Activated CD4-positive, alpha-beta T cell treated with anti-CD3 and anti-CD28 coated beads, Interleukin-2, amount 50 U/mL, for 24 hours (primary cell): ENCODE measurements at regions not wholly inside any gene's neighbourhood (a gene's known extent, or its start where the extent isn't known, plus 50 kb on each side); places are given as distances from the start of the nearest gene placed in this dataset.
"Not testable (repeated sequence)": the region's sequence is repeated elsewhere in the genome, so short reads cannot be mapped to it uniquely, and the experiment has no call there.

ENCODE experiments used
- DNase-seq, 2 donors: peaks; one replicate each; pipeline ENCODE4 v3.0.0-alpha.2; 2020; ENCODE audit warnings: low read depth in 1 of 2, low spot score in 1 of 2

DNA sequence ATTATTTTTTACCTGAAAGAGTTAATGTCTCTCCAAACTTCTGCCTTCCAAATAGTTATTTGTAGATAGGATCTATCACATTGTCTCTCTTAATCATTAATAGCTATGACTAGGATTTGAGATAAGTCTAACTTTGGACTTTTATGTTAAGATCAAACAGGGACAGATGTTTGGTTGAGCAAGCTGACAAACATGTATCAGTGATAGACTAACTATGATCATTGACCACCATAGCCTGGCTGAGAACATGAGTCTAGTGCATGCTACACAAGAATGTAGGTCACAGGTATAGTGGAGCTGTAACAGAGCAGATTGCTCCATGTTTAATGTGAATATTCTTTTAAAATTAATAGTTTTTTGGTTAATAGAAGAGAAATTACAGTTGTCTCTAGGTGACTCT, 52.0 kb downstream of the SYT15B start:
- not testable (repeated sequence) for DNase-seq

DNA sequence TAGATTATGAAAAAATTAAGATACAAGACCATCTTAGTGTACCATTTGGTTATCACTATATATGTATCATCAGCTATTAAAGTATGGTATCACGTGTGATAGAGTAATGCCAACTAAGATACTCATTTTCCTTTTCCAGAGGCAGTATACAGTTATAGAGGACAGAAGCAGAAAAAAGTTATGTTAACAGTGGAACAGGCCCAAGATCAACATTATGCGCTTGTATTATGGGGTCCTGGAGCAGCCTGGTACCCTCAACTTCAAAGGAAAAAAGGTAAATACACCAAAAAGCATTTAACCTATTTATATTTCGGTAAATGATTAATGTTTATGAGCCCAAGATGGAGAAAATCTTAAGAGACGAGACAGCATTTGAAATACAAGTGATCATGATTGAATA, 52.9 kb downstream of the SYT15B start:
- DNase-seq: not testable (repeated sequence)

DNA sequence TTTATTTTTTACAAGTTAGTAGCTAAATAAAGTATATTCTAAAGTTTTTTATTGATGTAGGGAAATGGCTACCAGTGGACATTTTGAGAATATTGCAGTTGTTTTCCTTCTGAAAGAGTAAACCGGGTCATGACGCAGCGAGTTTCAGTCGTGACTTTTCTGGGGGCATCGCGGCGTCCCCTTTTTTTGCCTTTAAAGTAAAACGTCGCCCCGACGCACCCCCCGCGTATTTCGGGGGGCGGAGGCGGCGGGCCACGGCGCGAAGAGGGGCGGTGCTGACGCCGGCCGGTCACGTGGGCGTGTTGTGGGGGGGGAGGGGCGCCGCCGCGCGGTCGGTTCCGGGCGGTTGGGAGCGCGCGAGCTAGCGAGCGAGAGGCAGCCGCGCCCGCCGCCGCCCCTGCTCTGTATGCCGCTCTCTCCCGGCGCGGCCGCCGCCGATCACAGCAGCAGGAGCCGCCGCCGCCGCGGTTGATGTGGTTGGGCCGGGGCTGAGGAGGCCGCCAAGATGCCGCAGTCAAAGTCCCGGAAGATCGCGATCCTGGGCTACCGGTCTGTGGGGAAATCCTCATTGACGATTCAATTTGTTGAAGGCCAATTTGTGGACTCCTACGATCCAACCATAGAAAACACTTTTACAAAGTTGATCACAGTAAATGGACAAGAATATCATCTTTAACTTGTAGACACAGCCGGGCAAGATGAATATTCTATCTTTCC, 57.5 kb downstream of the SYT15B start:
- DNase-seq: peak; percentile 32 to 47

DNA sequence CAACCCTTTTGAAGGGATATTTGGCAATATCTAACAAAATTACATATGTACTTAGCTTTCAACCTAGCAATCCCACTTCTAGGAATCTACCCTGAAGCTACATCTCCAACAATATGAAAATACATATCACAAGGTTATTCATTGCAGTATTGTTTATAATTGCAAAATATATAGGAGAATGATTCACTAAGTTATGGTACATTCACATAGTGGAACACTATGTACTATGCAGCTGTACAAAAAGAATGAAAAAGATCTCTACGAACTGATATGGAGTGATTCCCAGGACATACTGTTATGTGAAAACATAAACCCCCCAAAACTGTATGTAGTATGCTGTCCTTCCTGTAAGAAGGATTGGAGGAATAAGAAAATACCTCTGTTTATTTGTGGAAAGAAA, 62.1 kb downstream of the SYT15B start:
- not testable (repeated sequence) for DNase-seq

DNA sequence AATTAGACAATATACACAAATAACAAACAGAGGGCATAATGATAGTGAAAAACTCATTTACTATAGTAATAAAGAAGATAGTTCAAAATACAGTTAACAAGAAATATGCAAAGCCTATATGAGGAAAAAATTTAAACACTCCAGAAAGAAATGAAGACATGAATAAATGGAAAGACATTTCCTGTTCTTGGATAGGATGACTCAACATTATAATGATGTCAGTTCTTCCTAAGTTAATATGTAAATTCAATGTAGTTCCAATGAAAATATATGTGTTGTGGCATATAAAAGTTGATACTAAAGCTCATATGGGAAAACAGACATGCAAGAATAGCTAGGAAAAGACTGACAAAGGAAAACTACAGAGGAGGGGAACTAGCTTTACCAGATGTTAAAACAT, 63.5 kb downstream of the SYT15B start:
- not testable (repeated sequence) for DNase-seq

DNA sequence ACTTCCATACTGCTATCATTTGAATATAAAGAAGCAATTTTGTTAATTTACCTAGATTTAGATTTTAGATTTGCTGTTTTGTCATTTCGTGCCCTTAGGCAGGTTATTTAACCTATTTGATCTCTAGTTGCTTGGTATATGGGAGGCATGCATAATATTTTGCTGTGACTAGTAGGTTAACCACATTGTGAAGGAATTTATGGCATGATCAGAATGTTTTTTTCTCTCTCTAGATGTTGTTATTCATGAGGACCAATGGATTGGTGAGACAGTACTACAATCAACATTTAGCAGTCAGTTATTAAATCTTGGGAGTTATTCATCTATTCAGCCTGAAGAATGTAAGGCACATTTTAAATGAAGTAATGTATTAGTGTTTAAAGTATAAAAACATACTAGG, 67.2 kb downstream of the SYT15B start:
- DNase-seq: not testable (repeated sequence)

DNA sequence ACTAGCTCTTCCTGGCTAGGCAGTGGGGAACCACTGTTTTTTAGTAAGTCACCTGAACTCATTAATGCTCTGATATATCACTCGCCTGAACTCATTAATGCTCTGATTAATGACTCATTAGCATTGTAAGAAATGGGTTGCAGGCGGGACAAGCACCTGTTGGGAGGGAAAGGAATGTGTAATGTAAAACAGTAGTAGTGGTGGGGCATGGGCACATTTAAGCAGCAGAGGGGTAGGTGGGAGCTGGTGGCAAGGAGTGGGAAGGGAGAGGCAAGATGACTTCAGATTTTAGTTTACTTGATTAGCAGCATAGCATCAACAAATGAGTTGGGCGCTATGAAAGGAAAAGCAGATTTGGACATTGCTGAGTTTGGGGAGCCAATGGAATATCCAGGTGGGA, 68.2 kb downstream of the SYT15B start:
- not testable (repeated sequence) for DNase-seq

DNA sequence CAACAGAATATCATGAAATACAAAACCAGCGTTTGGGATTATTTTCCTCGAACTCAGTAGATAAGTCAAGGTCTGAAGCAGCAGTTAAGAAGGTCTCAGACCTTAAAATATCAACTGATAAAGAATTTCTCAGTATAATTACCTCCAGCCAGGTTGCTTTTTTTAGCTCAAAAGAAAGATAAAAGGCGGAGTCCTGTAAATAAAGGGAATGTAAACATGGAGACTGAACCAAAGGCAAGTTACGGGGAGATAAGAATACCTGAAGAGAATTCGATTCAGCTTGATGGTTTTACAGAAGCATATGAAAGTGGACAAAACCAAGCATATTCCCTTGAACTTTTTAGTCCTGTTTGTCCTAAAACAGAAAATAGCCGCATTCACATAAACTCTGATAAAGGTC, 73.1 kb downstream of the SYT15B start:
- not testable (repeated sequence) for DNase-seq

DNA sequence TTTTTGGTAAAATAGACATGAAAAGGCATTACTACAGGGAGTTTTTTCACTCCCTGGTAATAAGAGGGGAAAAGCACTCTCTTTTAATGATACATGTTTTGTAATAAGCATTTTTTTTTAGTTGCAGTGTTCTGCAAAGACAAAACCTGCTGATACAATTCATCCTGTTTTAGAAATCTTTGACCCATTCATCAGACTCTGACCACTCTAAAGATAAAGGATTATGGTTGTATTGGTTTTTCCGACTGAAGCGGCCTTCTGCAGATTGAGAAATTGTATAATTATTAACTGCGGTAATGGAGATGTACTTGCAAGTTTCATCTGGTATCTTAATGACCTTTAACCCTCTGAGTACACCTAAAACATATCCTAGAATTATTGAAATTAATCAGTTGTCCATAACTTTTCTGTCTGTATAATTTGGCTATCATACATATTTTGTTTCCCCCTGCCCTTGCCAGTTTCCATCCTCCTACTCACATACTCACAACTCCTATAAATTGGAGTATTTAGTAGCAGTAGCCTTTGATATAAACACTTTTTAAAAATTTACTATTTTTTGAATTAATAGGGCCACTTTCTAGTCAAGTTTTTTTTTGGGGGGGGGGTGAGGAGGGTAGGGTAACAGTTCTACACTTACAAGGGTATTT, 79.4 kb downstream of the SYT15B start:
- not testable (repeated sequence) for DNase-seq

DNA sequence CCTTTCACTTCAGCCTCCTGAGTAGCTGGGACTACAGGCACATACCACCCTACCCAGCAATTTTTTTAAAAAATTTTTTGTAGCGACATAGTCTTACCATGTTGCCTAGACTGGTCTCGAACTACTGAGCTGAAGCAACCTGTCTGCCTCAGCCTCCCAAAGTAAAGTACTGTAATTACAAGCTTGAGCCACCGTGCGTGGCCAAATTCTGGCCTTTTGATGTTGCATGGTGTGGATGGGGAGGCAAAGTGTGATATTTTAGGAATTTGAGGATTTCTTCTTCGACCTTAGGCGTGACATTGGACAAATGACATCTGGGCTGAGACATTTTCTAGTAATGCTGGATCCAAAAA, 81.8 kb downstream of the SYT15B start:
- not testable (repeated sequence) for DNase-seq

DNA sequence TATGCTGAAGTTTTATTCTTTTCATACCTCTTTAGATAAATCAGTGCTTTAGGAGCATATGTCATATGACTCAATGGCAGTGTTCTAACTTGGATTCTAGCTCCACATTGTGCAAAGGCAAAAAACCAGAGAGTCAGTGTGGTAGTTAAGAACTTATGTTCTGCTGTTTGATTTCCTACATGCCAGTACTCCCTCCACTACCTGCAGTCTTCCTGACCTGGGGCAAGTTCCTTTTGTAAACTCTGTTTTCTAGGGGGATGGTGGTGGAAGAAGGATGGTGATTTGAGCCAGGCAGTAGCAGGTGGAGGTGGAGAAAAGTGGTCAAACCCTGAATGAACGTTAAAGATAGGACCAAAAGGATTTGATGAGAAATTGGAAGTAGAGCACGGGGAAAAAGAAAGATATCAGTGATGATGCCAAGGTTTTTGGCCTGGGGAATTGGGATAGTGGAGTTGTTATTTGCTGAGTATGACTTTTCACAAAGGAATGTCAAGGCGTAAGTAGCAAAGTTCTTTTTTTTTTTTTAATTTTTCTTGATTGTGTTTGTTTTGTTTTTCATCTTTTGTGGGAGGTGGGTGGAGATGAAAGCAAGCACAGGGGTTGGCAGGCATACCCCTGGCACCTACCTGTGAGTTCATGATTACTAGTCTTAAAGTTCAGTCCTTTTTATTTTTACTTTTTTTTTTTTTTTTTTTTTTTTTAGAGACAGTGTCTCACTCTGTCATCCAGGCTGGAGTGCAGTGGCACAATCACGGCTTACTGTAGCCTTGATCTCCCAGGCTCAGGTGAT, 82.3 kb downstream of the SYT15B start:
- DNase-seq: not testable (repeated sequence)

DNA sequence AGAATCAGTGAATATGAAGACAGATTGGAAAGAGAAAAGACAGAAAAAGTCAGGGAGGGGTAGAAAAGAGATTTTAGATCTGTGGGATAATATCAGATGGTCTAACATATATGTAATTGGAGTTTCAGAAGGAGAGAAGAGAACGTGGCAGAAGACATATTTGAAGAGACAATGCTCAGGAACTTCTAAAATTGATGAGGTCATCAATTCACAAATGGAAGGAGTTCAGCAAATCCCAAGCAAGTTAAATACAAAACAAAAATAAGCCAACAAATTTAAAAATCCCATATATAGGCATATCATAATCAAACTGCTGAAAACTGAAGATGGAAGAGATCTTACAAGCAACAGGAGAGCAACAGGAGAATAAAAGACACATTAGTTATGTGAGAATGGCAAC, 87.3 kb downstream of the SYT15B start:
- not testable (repeated sequence) for DNase-seq

DNA sequence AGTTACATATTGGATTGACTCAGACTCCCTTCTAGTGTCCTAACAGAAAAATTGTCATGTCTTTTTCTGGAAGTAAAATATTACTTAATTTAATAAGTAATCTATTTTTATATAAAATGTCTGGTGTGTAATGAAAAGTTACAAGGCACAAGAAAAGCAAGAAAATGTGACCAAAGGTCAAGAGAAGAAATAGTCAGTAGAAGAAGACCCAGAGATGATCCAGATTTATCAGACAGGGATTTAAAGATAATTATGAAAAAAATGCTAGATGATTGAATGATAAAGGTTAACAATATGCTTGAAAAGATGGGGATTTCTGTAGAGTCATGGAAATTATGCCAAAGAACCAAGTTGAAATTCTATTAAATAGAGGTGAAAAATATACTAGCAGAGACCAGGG, 87.8 kb downstream of the SYT15B start:
- not testable (repeated sequence) for DNase-seq

DNA sequence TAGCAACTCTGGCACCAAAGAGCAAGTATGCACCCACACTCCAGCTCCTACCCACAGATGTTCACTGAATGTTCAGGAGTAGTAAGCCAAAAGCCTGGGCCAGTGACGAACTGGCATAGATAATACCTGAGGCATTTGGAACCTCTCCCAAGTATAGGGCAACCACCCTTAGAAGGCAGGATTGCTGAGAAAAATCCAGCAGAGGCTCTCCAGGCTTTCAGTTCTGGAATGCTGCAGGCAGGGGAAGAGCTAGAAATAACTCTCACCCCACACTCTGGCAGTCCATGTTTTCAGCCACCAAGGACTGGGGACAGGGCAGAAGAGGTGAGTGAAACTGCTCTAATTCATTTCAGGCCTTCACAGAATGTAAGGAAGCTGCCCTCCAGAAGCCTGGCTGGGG, 90.3 kb downstream of the SYT15B start:
- DNase-seq: not testable (repeated sequence)

DNA sequence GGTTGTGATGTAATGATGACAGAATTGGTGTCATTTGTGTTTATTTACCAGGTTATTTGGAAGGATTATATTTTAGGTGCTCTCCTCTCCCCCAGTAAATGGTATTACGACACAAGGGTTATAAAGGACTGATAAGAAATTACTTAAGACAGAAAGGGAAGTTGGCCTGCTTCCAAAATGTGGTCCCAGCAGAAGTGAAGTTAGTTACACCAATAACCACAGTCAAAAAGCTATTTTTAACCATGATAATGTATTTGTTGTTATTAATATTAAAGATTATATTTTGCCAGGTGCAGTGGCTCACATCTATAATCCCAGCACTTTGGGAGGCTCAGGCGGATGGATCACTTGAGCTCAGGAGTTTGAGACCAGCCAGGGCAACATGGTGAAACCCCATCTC, 92.5 kb downstream of the SYT15B start:
- DNase-seq: not testable (repeated sequence)

DNA sequence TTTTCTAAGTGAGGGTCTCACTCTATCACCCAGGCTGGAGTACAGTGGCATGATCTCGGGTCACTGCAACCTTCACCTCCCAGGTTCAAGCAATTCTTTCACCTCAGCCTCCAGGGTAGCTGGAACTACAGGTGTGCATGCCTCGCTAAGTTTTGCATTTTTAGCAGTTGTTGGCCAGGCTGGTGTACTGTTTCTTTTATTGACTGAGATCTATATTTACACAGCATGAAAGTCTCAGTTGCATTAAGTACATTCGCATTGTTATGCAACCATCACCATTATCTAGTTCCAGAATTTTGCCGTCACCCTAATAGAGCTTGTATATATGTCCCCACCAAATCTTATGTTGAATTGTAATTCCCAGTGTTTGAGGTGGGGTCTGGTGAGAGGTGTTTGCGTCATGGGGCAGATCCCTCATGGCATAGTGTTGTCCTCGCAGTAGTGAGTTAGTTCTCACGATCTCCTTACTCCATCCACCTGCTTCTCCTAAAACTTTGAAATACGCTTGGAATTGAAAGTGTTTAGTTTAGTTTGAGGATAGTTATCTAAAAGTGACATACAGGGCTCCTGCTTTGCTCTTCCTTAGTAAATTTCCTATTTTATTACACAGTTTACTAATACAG, 101.3 kb downstream of the SYT15B start:
- DNase-seq: not testable (repeated sequence)

DNA sequence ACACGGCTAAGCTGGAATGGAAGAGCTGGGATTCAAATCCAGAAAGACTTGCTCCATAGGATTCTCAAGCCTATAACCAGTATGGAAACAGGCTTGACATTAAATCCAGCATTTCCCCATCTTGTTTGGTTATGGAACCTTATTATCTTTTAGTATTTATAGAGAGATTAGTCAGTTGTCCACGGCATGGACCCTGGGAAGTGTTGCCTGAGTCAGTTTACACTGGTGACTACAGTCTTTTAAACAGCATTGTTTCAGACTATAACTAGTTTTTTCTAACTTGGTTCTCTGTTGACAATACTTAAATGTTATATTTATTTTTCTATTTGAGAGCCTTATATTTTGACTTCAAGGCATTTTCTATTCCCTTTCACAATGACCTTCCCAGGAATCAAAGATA, 106.7 kb downstream of the SYT15B start:
- DNase-seq: not testable (repeated sequence)

DNA sequence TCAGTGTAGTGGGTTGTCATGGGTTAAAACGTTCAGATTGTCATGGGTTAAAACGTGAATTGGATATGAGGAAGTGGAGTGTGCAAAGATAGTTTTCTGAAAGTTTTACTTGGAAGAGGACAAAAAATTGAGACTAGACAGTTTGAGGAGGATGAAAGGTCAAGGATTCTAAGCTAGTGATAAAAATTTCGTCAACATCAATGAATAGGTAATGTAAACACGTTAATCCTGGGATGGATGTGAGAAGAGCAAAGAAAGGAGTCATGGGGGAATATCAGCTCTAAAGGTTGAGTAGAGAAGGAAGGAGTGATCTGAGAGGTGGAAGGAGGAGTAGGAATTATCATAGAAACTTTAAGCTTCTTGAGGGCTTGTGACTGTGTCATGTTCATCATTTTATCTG, 109.2 kb downstream of the SYT15B start:
- not testable (repeated sequence) for DNase-seq

DNA sequence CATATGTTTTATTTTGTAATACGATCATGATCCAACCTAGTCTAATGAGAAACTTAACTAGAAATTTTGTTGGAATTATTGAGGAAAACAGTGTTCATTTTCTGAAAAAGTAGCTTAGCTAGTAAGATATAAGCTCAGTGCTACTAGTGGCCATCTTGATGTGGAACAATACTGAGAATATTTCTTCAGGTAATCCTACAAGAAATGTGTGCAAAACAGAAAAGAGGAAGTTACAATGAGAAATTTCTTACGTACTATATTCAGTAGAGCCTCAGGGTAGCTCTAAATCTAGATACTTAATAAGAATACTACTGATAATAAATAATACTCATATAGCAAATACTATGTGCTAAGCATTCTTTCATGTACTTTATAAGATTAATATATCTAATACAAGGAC, 114.8 kb downstream of the SYT15B start:
- not testable (repeated sequence) for DNase-seq

DNA sequence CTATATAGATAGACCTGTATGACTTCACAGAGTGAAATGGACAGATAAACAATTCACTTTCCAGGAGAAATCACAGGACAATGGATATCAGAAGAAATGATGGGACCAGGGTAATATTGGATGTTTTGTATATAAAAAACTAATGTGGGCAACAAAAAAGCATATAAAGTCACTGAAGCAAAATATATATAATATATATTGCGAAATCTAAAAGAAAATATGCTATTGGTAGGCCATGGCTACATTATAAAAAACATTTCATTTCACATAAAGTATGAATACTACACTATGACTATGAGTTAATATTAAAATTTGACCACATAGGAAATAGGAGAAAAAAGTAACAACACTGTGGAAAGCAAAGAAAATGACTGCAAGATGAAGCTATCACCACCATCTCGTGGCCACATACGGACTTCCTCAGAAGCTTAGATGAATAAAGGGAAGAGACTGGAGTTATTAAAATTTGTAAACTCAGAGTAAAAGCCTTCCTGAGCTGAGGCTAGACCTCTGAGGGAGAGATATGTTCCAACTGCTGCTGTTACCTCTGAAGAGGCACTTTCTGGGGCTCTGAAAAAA, 115.8 kb downstream of the SYT15B start:
- DNase-seq: not testable (repeated sequence)

DNA sequence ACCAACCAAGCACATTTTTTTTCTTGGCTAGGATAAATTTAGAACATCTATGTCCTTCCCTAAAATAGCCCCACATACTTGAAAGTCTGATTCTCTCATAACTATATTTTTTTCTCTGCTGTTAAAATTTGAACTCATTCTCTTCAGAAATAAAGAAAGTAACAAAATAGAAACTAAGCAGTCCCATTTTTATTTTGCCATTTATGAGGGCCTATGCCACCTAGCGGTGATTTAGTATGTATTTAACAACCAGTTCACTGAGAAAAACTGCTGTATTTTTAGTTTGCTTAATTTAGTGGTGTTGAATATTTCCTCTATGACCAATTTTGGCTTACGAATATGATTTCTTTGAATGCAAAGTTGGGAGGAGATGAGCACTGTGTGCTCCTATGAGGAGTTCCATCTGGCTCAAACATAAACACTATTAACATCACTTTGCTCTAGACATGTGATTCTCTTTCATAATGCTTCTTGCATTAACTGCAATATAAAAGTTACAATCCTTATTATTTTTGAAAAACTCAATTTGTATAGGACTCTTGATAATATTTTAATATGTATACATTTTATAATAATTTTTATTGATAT, 116.6 kb downstream of the SYT15B start:
- DNase-seq: peak in 1 of 2 donors; percentile 11
